ENCODE measurements at regions not wholly inside any gene's neighbourhood (a gene's known extent, or its start where the extent isn't known, plus 50 kb on each side); places are given as distances from the start of the nearest gene placed in this dataset.

DNA sequence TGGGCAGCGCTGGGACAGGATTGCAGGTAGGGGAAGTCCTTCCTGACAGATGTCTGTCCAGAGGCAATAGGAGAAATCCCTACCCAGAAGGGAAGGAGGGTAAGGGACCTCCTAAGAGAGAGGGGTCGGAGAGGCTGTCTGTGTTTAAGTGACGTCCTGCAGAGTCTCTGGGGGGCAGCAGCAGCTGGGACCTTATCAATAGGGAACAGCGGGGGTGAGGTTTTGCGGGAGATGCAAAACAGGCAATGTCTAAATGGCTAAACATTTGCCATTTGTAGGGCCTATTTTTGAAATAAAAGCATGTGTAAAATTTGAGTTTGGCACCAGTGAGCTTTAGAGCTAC lies 108.7 kb upstream of the HS6ST1 start:
- Histone ChIP-seq H3K27ac (no peak overlapping the region), H3K9me3 (no peaks in the 10 kb centered on the region), H3K36me3 (no peaks in the 10 kb centered on the region), H3K4me1 (peaks cover 6% of the 10 kb centered on the region), H3K4me3 (no peak overlapping the region), H3K27me3 (no peaks in the 10 kb centered on the region)
- ATAC-seq (no peak), DNase-seq (peak; percentile 30)
- intact Hi-C loops (cut with DNase I), result no loop called here
- TF ChIP-seq, protein P1, sequence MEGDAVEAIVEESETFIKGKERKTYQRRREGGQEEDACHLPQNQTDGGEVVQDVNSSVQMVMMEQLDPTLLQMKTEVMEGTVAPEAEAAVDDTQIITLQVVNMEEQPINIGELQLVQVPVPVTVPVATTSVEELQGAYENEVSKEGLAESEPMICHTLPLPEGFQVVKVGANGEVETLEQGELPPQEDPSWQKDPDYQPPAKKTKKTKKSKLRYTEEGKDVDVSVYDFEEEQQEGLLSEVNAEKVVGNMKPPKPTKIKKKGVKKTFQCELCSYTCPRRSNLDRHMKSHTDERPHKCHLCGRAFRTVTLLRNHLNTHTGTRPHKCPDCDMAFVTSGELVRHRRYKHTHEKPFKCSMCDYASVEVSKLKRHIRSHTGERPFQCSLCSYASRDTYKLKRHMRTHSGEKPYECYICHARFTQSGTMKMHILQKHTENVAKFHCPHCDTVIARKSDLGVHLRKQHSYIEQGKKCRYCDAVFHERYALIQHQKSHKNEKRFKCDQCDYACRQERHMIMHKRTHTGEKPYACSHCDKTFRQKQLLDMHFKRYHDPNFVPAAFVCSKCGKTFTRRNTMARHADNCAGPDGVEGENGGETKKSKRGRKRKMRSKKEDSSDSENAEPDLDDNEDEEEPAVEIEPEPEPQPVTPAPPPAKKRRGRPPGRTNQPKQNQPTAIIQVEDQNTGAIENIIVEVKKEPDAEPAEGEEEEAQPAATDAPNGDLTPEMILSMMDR (IDR thresholded peaks at IDR 0.05), result no peak

DNA sequence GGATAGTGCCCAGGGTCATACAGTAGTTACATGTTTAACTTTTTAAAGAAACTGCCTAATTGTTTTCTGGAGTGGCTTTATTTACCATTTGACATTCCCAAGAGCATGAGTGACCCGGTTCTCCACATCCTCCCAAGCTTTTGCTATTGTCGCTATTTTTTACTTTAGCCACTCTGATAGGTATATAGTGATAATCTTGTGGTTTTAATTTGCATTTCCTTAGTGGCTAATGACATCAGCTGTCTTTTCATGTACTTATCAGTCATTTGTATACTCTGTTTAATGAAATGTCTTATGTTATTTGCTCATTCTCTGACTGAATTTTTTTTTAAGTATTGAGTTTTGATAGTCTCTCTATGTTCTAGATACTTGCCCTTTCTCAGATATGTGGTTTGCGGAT lies 109.7 kb upstream of the HS6ST1 start:
- Histone ChIP-seq H3K4me3 (no peak overlapping the region), H3K36me3 (no peaks in the 10 kb centered on the region), H3K27me3 (no peaks in the 10 kb centered on the region), H3K27ac (no peak overlapping the region), H3K9me3 (no peaks in the 10 kb centered on the region), H3K4me1 (peaks cover 6% of the 10 kb centered on the region)
- intact Hi-C loops (cut with DNase I), result no loop called here
- TF ChIP-seq, protein P1 (IDR thresholded peaks at IDR 0.05), result no peak
- DNase-seq, result no peak
- ATAC-seq, result no peak

DNA sequence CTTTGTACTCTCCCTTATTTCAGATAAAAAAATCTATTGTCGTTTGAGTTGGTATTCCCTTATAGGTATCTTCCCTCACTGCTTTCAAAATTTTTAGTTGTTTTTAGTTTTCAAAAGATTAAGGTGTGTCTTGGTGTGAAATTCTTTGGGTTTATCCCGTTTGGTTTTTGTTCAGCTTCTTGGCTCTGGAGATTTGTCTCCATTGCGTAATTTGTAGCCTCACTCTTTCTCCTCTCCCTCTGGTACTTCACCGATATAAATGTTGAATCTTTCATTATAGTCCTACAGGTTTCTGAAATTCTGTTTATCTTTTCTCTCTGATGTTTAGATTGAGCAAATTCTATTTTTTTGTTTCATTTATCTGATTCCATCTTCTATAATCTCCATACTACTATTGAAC lies 113.8 kb upstream of the HS6ST1 start:
- no peak for DNase-seq
- no peak overlapping the region for H3K27ac ChIP-seq
- H3K4me1 ChIP-seq, result no peaks in the 10 kb centered on the region
- H3K27me3 ChIP-seq, result no peaks in the 10 kb centered on the region
- H3K9me3 ChIP-seq, result no peaks in the 10 kb centered on the region
- no peaks in the 10 kb centered on the region for H3K36me3 ChIP-seq
- intact Hi-C loops (cut with DNase I), result no loop called here
- no peak for ATAC-seq
- TF ChIP-seq, protein P1 (IDR thresholded peaks at IDR 0.05), result no peak
- no peak overlapping the region for H3K4me3 ChIP-seq

DNA sequence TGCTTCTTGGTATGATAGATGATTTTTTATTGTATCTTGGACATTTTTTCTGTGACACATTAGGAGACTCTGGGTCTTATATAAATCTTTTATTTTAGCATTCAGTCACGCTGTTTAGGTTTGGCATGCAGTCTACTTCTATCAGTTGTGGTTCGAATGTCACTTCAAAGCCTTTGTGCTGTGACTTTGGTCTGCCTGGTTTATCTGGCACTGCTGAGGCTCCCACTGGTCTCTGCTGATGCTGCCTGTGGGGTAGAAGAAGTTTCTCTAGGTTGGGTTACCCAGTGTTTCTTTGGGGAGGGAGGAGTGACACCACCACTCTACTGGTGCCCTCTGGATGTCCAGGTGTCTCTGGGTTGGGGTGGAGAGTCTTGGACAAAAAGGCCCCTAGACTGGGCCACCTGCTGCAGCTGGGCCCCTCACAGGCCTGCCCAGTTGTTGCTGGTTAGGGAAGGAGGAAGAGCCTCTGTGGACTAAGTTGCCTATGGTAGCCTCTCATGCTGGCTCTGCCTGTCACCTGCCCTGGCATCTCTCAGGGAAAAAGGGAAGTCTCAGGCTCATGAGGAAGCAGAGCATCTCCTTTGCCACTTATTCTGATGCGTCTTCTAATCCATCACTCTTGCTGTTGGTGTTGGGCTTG lies 115.4 kb upstream of the HS6ST1 start:
- H3K27me3 ChIP-seq, result no peaks in the 10 kb centered on the region
- intact Hi-C loops (cut with DNase I), result no loop called here
- H3K27ac ChIP-seq, result no peak overlapping the region
- ATAC-seq (no peak), DNase-seq (no peak)
- H3K4me1 ChIP-seq, result no peaks in the 10 kb centered on the region
- no peaks in the 10 kb centered on the region for H3K9me3 ChIP-seq
- H3K4me3 ChIP-seq, result no peak overlapping the region
- TF ChIP-seq, protein P1 (IDR thresholded peaks at IDR 0.05), result no peak
- no peaks in the 10 kb centered on the region for H3K36me3 ChIP-seq

DNA sequence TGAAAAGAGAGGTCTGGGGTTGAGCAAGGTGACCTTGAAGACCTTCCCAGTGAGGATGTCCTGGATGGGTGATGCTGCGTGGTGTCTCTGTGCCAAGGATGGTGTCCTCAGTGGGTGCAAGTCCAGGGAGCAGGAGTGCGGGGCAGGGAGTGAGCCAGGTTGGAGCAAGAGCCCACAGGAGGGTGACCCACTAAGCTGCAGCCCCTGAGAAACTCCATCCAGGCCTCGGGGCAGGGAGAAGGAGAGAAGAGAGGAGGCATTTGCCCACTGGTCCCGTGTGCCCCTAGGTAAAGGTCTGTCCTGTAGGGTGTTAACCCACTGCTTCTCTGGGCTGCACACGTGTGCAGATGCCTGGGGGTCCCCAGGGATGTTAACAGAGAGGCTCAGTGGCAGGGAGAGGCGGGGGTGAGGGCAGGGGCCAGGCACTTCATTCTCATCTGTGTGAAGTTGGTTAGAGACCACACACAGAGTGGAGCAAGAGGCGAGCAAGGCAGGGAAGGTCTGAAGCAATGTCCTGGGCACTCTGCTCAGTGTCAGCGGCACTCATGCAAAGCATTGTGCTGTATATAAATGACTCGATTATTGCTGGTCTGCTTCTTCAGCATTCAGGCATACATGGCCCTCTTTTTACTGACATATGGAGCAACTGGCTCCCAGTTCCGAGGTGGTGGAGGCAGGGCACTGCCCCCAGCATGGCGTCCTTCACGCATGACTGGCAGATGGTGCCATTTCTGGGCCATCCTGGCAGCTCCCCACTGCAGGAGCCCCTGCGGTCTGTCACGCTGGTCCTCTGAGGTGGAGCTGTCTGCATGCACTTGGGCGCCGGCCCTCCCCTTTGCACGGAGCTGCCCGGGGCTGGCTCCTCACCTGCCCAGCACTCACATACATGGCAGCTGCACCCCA lies 117.2 kb upstream of the HS6ST1 start:
- no peaks in the 10 kb centered on the region for H3K27me3 ChIP-seq
- H3K4me1 ChIP-seq, result no peaks in the 10 kb centered on the region
- intact Hi-C loops (cut with DNase I), result no loop called here
- DNase-seq (peak; percentile 50), ATAC-seq (no peak)
- H3K27ac ChIP-seq, result no peak overlapping the region
- no peaks in the 10 kb centered on the region for H3K36me3 ChIP-seq
- TF ChIP-seq, protein P1 (IDR thresholded peaks at IDR 0.05), result no peak
- no peak overlapping the region for H3K4me3 ChIP-seq
- H3K9me3 ChIP-seq, result no peaks in the 10 kb centered on the region
